ENCODE measurements at regions not wholly inside any gene's neighbourhood (a gene's known extent, or its start where the extent isn't known, plus 50 kb on each side); places are given as distances from the start of the nearest gene placed in this dataset.

DNA sequence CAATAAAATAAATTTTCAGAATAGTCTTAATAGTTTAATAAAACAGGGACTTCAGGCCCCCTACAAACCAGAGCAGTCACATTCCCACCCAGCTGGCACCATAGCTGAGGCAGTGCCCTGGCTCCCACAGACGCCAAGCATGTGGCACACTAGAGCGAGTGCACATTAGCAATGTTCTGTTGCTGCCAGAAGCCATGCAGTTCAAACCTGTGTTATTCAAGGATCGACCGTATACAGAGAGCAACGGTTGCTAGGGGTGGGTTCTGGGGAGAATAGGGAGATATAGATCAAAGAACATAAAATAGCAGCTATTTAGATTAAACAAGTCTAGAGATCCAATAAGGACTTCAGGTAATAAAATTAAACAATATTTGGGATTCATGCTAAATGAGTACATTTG is 419.3 kb upstream of the KLHL1 start:
- 28% methylated on average over 5 of the region's 5 CpGs for WGBS (ENCODE audit: low lambda C conversion rate)
- H3K9ac ChIP-seq: no peak overlapping the region
- H3K27me3 ChIP-seq (ENCODE audit: insufficient read depth): no peaks in the 10 kb centered on the region
- no peak overlapping the region for H2AFZ ChIP-seq (ENCODE audit: low read depth)
- no peak overlapping the region for H3K4me2 ChIP-seq
- no peaks in the 10 kb centered on the region for H3K79me2 ChIP-seq (ENCODE audit: insufficient read depth)
- no peaks in the 10 kb centered on the region for H3K9me3 ChIP-seq
- TF ChIP-seq EP300 (IDR thresholded peaks at IDR 0.05; ENCODE audit: borderline replicate concordance in 1 of 2, low read depth in 1 of 2, low read length in 1 of 2): peak in 1 of 2 experiments; percentile 32; a peak in 1 of 4 replicates
- TF ChIP-seq GABPA (IDR thresholded peaks at IDR 0.05; ENCODE audit: low read depth): no peak
- peak; percentile 20; the same call in 1 of the 2 replicates for TF ChIP-seq RFX5 (IDR thresholded peaks at IDR 0.05; ENCODE audit: low read length)
- TF ChIP-seq RCOR1 (IDR thresholded peaks at IDR 0.05; ENCODE audit: low read length): 0 out of 2 replicates have a peak, but pooled peaks have one; percentile 31
- peak; percentile 66; the same call in 1 of the 2 replicates for TF ChIP-seq MXI1 (IDR thresholded peaks at IDR 0.05; ENCODE audit: low read depth, low read length)
- TF ChIP-seq, protein P1, sequence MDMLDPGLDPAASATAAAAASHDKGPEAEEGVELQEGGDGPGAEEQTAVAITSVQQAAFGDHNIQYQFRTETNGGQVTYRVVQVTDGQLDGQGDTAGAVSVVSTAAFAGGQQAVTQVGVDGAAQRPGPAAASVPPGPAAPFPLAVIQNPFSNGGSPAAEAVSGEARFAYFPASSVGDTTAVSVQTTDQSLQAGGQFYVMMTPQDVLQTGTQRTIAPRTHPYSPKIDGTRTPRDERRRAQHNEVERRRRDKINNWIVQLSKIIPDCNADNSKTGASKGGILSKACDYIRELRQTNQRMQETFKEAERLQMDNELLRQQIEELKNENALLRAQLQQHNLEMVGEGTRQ (IDR thresholded peaks at IDR 0.05; ENCODE audit: borderline replicate concordance, low read depth, low read length): no peak
- TF ChIP-seq GATA2 (CRISPR knock-in tag; IDR thresholded peaks at IDR 0.05): peak; percentile 59
- no peak overlapping the region for H3K27ac ChIP-seq (ENCODE audit: low read depth in 2 of 2, low read length in 1 of 2)
- DNase-seq: peak; percentile 40
- no peak overlapping the region for H3K4me3 ChIP-seq (ENCODE audit: low read depth in 2 of 2, low read length in 1 of 2)
- POLR2A ChIA-PET: no interaction called here
- H3K9me2 ChIP-seq: no peaks in the 10 kb centered on the region
- no peaks in the 10 kb centered on the region for H3K36me3 ChIP-seq (replicated peaks in 1 of 2; ENCODE audit: control insufficient read depth in 1 of 2, insufficient read depth in 2 of 2, low read length in 1 of 2)
- H3K4me1 ChIP-seq (ENCODE audit: control insufficient read depth in 1 of 2, insufficient read depth in 2 of 2, low read depth in 1 of 2, low read length in 1 of 2): peaks cover 0 to 8% of the 10 kb centered on the region in 2 experiments; a peak in 2 of 4 replicates
- H4K20me1 ChIP-seq (ENCODE audit: insufficient read depth): no peaks in the 10 kb centered on the region
- CTCF ChIA-PET: no interaction called here
- H3F3A ChIP-seq (replicated peaks; ENCODE audit: insufficient read depth): no peaks in the 10 kb centered on the region

DNA sequence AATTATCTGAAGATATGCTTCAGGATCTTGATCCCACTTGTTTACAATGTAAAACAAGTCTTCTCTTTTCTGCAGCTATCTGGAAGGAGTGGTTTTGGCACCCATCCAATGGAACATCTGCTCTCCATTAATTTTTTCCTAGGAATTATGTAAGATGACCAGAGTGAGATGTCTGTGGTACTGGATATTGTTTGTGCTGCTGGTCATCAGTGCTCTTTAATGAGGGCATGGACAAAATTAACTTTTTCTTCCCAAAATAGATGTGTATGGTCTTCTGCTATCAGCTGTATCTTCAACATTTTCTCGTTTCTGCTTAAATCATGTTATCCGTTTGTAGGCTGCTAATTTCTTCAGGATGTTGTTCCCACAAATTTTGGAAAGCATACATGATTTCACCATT is 415.4 kb upstream of the KLHL1 start:
- Histone ChIP-seq H3K4me1 (ENCODE audit: control insufficient read depth in 1 of 2, insufficient read depth in 2 of 2, low read depth in 1 of 2, low read length in 1 of 2) (peaks cover 0 to 8% of the 10 kb centered on the region in 2 experiments; a peak in 2 of 4 replicates), H3K4me2 (no peak overlapping the region), H3K4me3 (ENCODE audit: low read depth in 2 of 2, low read length in 1 of 2) (no peak overlapping the region), H3K79me2 (ENCODE audit: insufficient read depth) (no peaks in the 10 kb centered on the region), H3K9me2 (no peaks in the 10 kb centered on the region), H3K9ac (no peak overlapping the region), H2AFZ (ENCODE audit: low read depth) (no peak overlapping the region), H4K20me1 (ENCODE audit: insufficient read depth) (no peaks in the 10 kb centered on the region), H3F3A (replicated peaks; ENCODE audit: insufficient read depth) (no peaks in the 10 kb centered on the region), H3K27ac (ENCODE audit: low read depth in 2 of 2, low read length in 1 of 2) (peak overlapping the region in 1 of 2 experiments; percentile 67; a peak in 2 of 4 replicates), H3K9me3 (no peaks in the 10 kb centered on the region), H3K36me3 (replicated peaks in 1 of 2; ENCODE audit: control insufficient read depth in 1 of 2, insufficient read depth in 2 of 2, low read length in 1 of 2) (no peaks in the 10 kb centered on the region), H3K27me3 (ENCODE audit: insufficient read depth) (no peaks in the 10 kb centered on the region)
- WGBS (ENCODE audit: low lambda C conversion rate): 8% methylated on average over 2 of the region's 2 CpGs
- TF ChIP-seq RCOR1 (IDR thresholded peaks at IDR 0.05; ENCODE audit: low read length) (peak; percentile 57; the same call in 1 of the 2 replicates), GATA2 (CRISPR knock-in tag; IDR thresholded peaks at IDR 0.05) (peak; percentile 56), EP300 (IDR thresholded peaks at IDR 0.05; ENCODE audit: borderline replicate concordance in 1 of 2, low read depth in 1 of 2, low read length in 1 of 2) (peak in 1 of 2 experiments; percentile 58; a peak in 1 of 4 replicates), TCF12 (IDR thresholded peaks at IDR 0.05) (peak; percentile 67), NFIC (IDR thresholded peaks at IDR 0.05; ENCODE audit: borderline replicate concordance) (peak; percentile 69), FOXJ3 (CRISPR knock-in tag; IDR thresholded peaks at IDR 0.05) (no peak), POLR2AphosphoS5 (IDR thresholded peaks at IDR 0.05; ENCODE audit: low read depth, low read length) (peak; percentile 16; the same call in 1 of the 2 replicates)
- TF ChIP-seq, protein P2, sequence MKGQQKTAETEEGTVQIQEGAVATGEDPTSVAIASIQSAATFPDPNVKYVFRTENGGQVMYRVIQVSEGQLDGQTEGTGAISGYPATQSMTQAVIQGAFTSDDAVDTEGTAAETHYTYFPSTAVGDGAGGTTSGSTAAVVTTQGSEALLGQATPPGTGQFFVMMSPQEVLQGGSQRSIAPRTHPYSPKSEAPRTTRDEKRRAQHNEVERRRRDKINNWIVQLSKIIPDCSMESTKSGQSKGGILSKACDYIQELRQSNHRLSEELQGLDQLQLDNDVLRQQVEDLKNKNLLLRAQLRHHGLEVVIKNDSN (IDR thresholded peaks at IDR 0.05; ENCODE audit: borderline replicate concordance, low read depth): no peak
- POLR2A ChIA-PET: no interaction called here
- DNase-seq: peak; percentile 49
- CTCF ChIA-PET: no interaction called here
